GM18951 (cell line): ENCODE measurements at regions not wholly inside any gene's neighbourhood (a gene's known extent, or its start where the extent isn't known, plus 50 kb on each side); places are given as distances from the start of the nearest gene placed in this dataset.

Source experiments
- POLR2A ChIP-seq: IDR thresholded peaks from 4 replicates; pipeline ENCODE4 v1.6.1; 2011; ENCODE audit warnings: mild to moderate bottlenecking; ENCODE audit not compliant: insufficient read length, insufficient read depth; ENCODE audit errors: extremely low read depth
- in situ Hi-C: fragments of 300-500 bp; cut with MboI; formaldehyde crosslinking; loops from one replicate; pipeline ENCODE4 v1.12.0; 2022; ENCODE audit warnings: low sequenced_read_pairs, mixed read lengths, inconsistent platforms; ENCODE audit not compliant: unreplicated experiment

DNA sequence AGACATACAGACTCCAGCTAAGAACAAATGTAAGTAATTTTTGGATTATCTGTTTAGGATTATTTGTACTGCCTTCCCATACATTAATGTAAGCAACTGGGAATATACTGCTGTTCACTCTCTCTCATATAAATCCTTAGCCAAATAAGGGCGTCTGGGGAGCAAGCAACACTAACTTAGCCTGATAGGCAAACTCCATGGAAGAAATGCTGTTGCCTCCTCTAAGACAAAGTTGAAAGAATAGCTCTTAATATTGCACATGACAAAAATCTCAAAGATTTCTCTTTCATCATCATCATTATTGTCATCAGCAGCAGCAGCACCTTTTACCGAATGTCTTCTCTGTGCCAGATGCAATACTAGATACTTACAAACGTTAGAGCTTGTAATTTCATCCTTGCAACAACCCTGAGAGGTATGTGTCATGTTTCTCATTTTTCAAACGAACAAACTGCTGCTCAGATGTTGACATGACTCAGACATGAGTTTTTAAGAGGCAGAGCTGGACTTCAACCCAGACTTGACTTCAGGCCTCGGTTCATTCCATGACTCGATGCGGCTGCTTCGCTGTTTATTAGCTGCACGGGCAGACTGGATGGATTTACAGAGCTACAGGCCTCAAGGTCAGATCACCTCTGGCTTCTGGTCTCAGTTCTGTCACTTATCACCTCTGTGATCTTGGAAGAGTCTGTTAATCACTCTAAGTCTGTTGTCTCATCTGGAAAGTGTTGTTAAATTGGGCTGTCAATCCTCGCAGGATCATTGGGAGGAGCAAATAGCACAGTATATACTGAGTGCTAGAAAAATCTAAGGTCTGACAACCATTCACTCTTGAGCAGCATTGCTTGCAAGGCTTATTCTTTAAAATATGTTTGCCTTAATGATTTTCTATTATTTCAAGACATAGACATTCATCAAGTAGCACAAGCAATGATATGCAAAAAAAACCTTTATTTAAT, 126.3 kb upstream of the CELF2 start:
- TF ChIP-seq POLR2A = no peak
- in situ Hi-C loops = no loop called here

DNA sequence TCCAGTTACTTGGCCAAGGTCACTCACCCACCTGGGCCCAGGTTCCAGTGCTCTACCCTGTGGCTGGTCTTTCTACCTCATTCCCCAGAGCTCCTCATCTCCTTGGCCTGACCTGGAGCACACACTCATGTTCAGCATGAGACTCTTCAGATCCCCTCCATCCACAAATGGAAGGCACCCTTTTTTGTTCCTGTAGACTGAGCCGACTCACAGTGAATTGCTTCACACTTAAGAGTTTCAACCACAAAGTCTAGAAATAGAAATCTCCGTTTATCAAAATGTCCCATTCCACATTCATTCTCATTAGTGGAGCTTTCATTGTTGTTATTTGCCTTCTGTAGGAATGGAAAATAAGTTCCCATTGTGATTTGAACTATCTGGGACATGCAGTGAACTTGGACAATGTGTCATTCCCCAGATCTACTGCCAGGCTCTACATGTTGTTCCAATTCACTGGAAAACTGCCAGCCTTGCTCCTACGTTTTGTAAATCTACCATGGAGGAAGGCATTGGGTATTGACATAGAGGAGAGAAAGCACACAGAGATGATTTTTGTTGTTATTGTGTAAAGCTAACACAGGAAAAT, 125.3 kb upstream of the CELF2 start:
- in situ Hi-C loops = no loop called here
- no peak for TF ChIP-seq POLR2A

DNA sequence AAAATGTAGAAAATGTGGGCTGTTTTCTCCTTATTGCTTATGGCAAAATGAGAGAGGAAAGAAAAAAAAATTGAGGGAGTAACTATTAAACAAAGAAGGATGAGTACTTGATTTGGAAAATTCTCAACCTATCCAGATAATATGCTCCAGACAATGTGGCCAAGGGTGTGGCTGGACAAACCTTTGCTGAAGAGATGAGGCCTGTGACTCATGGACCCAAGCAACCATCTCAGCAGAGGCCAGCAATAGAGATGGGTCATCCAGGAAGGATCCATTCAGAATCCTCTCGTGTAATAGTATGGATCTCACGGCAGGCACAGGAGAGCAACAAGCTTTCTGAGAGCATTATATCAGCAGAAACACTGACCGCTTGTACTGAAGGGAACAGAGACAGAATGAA, 120.3 kb upstream of the CELF2 start:
- in situ Hi-C loops = no loop called here

DNA sequence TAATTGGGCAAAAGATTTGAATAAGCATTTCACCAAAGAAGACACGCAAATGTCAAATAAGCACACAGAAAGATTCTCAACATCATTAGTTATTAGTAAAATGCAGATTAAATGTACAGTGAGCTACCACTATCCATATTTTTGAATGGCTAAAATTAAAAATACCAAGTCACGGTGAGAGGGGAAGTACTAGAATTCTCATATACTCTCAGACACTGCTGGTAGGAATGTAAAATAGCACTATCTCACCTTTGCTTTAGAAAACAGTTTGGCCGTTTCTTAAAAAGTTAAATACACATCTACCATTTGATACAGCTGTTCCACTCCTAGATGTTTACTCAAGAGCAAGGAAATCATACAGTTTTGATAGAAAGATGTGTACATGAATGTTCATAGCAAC, 115.8 kb upstream of the CELF2 start:
- in situ Hi-C loops = no loop called here
- no peak for TF ChIP-seq POLR2A

More for the DNA sequence above, 120.3 kb upstream of the CELF2 start:
- TF ChIP-seq POLR2A = no peak

DNA sequence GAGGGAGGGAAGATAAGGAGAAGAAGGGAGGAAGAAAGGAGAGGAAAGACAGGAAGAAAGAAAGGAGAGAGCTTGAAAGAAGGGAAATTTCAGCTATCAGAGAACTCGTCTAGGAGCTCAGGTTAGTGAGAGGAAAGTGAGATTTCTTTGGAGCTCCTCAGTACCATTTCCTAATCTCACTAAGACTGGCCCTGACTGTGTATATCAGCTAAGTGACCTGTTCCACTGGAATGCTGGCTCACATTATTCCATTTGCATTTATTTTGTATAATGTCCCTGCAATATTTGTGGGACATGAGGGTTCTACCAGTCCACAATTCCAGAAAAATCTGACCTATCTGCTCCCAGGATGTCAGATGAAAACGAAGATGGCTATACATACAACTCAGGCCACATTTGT, 114.7 kb upstream of the CELF2 start:
- in situ Hi-C loops = no loop called here
- no peak for TF ChIP-seq POLR2A

DNA sequence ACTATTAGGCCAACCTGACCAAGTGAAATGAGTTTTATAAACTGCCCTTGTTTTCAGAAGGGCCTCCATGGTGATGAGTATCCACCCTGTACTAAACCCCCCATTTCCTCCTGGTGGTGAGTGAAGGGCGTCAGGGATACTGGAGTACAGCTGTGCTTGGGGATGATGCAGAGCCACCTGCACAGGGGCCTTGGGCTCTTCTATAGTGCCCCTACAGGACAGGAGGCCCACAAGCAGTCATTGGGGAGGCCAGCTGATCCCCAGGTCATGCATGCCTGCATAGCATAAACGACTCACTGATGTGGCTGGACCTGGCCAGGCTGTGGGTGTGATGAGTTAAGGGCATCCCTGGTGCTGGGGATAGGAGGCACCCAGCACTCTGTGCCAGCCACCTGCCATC, 114.1 kb upstream of the CELF2 start:
- in situ Hi-C loops = no loop called here
- no peak for TF ChIP-seq POLR2A

DNA sequence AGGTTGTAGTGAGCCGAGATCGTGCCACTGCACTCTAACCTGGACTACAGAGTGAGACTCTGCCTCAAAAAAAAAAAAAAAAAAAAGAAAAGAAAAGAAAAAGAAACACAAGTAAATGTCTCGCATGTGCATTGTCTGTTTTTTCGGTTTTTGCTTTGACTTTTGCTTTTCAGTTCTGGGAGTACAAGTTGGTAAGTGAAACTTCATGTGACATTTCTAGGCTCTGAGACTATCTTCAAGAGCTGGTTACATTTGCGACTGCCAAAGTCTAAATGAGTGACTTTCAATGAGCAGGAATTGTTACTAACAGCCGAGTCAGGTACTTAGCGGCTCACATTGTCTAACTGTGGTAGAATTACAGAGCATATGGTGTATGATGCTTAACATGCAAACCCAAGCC, 107.0 kb upstream of the CELF2 start:
- in situ Hi-C loops = no loop called here
- no peak for TF ChIP-seq POLR2A

DNA sequence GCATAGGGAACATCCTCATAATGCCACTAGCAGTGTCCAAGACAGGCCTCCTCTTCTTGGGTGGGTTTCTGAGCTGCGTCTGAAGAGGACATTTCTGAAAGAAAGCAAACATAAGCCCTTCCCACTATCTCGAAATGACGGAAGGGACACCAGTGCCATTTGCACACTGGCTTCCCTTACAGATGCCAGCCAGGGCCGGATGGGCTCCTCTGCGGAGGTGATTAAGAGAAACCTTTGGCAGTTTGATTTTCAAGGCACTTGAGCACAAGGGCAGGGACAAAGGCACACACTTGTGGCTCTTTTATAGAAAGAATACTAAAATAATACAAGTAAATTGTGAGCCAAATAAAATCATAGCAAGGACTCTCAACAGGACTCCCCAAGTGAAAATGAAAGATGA, 106.6 kb upstream of the CELF2 start:
- TF ChIP-seq POLR2A = no peak
- in situ Hi-C loops = no loop called here

DNA sequence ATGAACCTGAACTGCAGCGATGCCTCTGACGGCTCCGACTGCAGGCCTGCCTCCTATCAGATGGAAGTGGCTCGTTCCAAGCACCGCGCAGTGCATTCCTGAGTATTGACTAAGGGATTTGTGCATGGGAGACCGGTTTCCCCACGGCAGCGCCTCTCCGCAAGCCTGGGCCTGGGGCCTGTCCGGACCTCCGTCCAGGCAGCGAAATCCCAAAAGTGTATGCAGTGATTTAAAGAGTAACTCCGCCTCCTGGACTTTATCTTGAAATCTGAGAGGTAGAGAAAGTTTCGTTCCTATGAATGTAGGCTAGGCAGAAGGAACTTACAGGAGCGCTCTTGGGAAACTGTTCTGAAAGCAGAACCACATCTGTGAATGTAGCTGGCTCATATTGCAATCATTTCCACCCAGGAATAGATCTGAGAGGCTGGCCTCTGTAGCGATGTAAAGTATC, 106.2 kb upstream of the CELF2 start:
- TF ChIP-seq POLR2A = no peak
- in situ Hi-C loops = no loop called here

DNA sequence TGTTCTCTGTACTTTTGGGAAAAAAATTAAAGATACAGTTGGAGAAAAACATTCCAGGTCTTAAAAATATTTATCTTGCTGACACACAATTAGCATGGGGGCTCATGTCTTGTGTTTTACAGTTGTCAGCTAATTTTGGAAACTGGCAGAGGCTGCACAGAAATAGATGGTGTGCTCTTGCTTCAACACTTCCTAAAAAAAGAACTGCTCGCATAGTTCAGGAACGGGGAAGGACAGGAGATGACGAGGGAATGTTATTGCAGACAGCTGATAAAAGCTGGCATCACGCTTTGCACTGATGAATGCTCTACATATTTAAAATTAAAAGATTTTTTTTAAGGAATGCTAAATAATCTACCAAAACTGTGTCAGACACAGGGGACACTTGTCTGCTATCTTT, 103.5 kb upstream of the CELF2 start:
- in situ Hi-C loops = no loop called here
- TF ChIP-seq POLR2A = no peak

DNA sequence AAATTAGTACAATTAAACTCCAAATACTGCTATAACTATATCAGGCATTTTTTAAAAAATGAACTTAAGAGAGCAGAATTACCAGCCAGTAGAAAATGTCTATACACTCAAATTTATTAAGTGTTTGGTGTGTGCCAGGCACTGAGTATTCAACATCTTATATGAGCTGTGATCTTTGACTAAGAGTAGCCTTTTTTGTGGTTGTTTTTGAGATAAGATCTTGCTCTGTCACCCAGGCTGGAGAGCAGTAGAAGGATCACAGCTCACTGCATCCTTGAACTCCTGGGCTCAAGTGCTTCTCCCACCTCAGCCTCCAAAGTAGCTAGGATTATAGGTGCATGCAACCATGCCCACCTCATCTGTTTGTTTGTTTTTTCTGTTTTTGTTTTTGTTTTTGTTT, 102.5 kb upstream of the CELF2 start:
- TF ChIP-seq POLR2A = no peak
- in situ Hi-C loops = no loop called here

DNA sequence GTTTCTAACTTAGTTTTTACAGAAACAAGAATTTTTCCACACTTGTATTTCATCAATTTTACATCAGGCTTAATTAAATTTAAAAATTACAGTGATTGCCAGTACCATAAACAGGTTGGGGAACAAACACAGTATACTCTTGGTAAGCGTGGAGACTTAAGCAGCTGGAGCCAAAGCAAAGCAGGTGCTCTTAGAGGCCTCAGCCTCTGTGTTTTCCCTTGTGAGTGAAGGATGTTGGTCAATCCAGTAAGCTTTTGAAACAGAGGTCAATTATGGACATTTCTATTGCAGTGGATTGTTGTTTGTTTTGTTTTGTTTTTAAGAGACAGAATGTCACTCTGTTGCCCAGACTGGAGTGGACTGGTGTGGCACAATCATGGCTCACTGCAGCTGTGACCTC, 100.6 kb upstream of the CELF2 start:
- in situ Hi-C loops = no loop called here
- TF ChIP-seq POLR2A = no peak

DNA sequence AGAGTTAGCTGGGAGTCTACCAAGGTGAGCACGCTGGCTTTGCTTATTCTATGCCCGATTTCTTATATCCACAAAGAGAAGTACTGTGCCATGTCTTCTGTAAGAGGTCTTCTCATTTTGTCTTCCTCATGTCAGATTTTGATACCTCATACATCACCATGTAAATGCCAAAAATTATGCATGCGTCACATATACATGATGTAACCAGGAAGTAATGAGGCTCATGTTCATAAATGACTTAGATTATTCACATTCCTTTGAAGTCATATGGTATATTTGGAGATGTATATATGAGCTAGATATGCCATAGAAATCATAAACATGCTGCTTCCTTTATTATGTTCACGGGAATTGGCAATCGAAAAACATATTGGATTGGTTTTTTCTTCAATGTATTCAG, 97.7 kb upstream of the CELF2 start:
- TF ChIP-seq POLR2A = no peak
- in situ Hi-C loops = no loop called here
